ENCODE measurements at regions not wholly inside any gene's neighbourhood (a gene's known extent, or its start where the extent isn't known, plus 50 kb on each side); places are given as distances from the start of the nearest gene placed in this dataset.

DNA sequence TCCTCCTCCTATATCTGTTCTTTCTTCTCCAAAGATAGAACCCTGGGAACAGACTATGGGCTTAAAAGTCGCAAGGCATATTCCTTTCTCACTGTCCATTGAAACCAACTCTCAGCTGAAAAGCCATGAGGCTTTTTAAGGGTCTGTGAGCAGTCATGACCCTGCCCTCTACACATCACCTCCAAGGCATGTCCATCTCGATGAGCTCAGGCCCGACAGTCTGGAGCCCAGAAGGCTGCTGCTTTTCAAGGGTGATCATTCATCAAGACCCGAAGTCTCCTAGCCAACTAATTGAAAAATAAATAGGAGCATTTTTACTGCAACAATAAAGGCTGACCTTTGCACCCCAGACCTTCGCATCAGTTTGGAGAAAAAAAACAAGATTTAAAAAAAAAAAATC is 378.8 kb upstream of the NRSN1 start:
- TF ChIP-seq POLR2A (IDR thresholded peaks at IDR 0.05; ENCODE audit: borderline replicate concordance, extremely low read depth, insufficient read depth, insufficient read length) (no peak), EZH2 (IDR thresholded peaks at IDR 0.05) (no peak)
